ENCODE measurements at regions not wholly inside any gene's neighbourhood (a gene's known extent, or its start where the extent isn't known, plus 50 kb on each side); places are given as distances from the start of the nearest gene placed in this dataset.

DNA sequence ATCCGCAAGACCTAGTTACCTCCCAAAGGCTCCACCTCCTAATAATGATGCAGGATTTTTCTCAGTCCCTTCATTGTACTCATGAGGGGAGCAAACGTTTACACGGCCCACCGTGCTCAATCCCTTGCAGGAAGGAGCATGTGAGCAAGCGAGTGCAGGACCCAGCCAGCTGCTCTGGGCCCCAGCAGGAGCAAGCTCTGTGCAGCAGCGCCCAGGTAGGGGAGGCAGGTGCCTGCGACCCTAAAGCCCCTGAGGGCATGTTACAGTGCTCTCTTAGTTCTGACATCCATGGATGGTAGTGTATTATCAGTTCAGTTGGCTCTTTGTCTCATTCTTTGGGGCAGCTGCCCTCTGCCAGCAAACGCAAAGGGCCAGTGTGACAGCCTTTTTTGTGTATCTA is 143.4 kb downstream of the TBXT start:
- H3K9me3 ChIP-seq, result no peaks in the 10 kb centered on the region
- WGBS (ENCODE audit: insufficient coverage, low coverage, low lambda C conversion rate, missing lambda C conversion rate), result 82% methylated on average over 5 of the region's 8 CpGs
- no peaks in the 10 kb centered on the region for H3K36me3 ChIP-seq
- H3K4me1 ChIP-seq, result no peaks in the 10 kb centered on the region
- ATAC-seq, result no peak
- DNase-seq, result no peak
- H3K4me3 ChIP-seq, result no peak overlapping the region
- no peak overlapping the region for H3K27ac ChIP-seq
- H3K27me3 ChIP-seq, result no peaks in the 10 kb centered on the region
- TF ChIP-seq, protein P1, sequence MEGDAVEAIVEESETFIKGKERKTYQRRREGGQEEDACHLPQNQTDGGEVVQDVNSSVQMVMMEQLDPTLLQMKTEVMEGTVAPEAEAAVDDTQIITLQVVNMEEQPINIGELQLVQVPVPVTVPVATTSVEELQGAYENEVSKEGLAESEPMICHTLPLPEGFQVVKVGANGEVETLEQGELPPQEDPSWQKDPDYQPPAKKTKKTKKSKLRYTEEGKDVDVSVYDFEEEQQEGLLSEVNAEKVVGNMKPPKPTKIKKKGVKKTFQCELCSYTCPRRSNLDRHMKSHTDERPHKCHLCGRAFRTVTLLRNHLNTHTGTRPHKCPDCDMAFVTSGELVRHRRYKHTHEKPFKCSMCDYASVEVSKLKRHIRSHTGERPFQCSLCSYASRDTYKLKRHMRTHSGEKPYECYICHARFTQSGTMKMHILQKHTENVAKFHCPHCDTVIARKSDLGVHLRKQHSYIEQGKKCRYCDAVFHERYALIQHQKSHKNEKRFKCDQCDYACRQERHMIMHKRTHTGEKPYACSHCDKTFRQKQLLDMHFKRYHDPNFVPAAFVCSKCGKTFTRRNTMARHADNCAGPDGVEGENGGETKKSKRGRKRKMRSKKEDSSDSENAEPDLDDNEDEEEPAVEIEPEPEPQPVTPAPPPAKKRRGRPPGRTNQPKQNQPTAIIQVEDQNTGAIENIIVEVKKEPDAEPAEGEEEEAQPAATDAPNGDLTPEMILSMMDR (IDR thresholded peaks at IDR 0.05), result no peak
- no peak for TF ChIP-seq POLR2A (IDR thresholded peaks at IDR 0.05)
- intact Hi-C loops (cut with DNase I), result no loop called here

DNA sequence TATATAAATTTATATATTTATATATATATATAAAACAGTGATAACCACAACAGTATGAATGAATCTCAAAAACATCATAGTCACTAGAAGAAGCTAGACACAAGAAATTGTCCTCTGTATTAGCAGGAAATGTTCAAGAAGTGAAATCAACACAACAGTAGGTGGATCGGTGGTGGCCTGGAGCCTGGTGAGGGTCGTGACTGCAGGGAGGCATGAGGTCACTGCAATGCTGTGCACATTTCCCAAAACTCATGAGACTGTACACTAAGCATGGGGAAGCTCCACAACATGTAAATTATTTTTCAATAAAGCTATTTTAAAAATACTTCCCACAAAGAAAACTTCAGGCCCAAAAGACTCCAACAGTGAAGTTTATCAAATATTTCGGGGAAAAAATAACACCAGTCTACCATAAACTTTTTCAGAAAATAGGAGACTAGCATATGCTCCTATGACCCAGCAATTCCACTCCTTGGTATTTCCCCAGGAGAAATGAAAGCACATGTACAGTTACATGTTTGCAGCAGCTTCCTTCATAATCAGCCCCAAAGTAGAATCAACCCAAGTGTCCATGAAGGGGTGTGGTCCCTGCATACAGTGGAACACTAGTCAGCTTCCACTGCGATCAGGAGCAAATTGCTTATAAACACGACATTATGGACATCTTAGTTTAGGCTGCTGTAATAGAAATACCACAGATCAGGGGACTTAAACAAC is 144.2 kb downstream of the TBXT start:
- 85% methylated on average over 5 of the region's 5 CpGs for WGBS (ENCODE audit: insufficient coverage, low coverage, low lambda C conversion rate, missing lambda C conversion rate)
- H3K9me3 ChIP-seq, result no peaks in the 10 kb centered on the region
- DNase-seq (no peak), ATAC-seq (no peak)
- no peaks in the 10 kb centered on the region for H3K36me3 ChIP-seq
- no peak overlapping the region for H3K27ac ChIP-seq
- H3K27me3 ChIP-seq, result no peaks in the 10 kb centered on the region
- TF ChIP-seq, protein P1 (IDR thresholded peaks at IDR 0.05), result no peak
- TF ChIP-seq POLR2A (IDR thresholded peaks at IDR 0.05), result no peak
- intact Hi-C loops (cut with DNase I), result no loop called here
- H3K4me1 ChIP-seq, result no peaks in the 10 kb centered on the region
- H3K4me3 ChIP-seq, result no peak overlapping the region

DNA sequence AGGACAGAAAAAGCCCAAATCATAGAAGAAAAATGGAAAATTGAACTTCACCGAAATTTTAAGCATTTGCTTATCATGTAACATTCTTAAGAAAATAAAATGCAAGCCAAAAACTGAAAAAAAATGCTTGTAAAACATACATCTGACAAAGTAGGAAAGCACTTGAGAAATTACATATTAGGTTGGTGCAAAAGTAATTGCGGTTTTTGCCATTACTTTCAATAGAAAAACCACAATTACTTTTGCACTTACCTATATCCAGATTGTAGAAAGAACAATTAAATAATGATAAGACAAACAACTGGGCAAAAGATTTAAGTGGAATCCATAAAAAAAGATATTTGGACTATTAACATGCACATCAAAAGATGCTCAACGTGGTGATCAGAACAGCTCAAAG is 146.2 kb downstream of the TBXT start:
- Histone ChIP-seq H3K27me3 (no peaks in the 10 kb centered on the region), H3K4me3 (no peak overlapping the region), H3K4me1 (no peaks in the 10 kb centered on the region), H3K27ac (no peak overlapping the region), H3K36me3 (no peaks in the 10 kb centered on the region), H3K9me3 (no peaks in the 10 kb centered on the region)
- 75% methylated on average over 3 of the region's 3 CpGs for WGBS (ENCODE audit: insufficient coverage, low coverage, low lambda C conversion rate, missing lambda C conversion rate)
- TF ChIP-seq, protein P1 (IDR thresholded peaks at IDR 0.05), result no peak
- intact Hi-C loops (cut with DNase I), result no loop called here
- ATAC-seq, result no peak
- no peak for DNase-seq

DNA sequence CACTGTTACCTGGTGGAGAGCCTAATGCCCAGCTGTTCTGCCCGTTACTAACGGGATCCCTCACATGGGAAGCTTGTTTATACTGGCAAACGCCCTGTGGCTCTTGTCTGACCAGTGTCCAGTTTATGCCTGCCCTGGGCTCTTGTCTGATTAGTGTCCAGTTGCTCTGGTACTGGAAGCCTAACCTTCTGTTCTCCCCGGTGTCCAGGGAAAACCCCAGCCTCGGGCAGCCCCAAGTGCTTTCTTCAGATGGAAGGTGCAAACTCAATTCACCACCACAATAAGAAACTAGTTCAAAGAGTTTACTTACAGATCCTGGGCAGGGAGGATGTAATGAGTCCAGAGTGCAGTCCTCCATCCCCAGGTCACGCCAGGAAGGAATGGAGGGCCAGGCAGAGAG is 148.4 kb downstream of the TBXT start:
- H3K27ac ChIP-seq, result no peak overlapping the region
- H3K4me3 ChIP-seq, result no peak overlapping the region
- intact Hi-C loops (cut with DNase I), result no loop called here
- H3K4me1 ChIP-seq, result no peaks in the 10 kb centered on the region
- 49% methylated on average over 3 of the region's 6 CpGs for WGBS (ENCODE audit: insufficient coverage, low coverage, low lambda C conversion rate, missing lambda C conversion rate)
- no peak for DNase-seq
- TF ChIP-seq, protein P1 (IDR thresholded peaks at IDR 0.05), result no peak
- no peak for TF ChIP-seq POLR2A (IDR thresholded peaks at IDR 0.05)
- no peak for ATAC-seq
- no peaks in the 10 kb centered on the region for H3K36me3 ChIP-seq
- no peaks in the 10 kb centered on the region for H3K27me3 ChIP-seq
- no peaks in the 10 kb centered on the region for H3K9me3 ChIP-seq

All from right lobe of liver (tissue), 6 donors.